ENCODE measurements at regions not wholly inside any gene's neighbourhood (a gene's known extent, or its start where the extent isn't known, plus 50 kb on each side); places are given as distances from the start of the nearest gene placed in this dataset.

DNA sequence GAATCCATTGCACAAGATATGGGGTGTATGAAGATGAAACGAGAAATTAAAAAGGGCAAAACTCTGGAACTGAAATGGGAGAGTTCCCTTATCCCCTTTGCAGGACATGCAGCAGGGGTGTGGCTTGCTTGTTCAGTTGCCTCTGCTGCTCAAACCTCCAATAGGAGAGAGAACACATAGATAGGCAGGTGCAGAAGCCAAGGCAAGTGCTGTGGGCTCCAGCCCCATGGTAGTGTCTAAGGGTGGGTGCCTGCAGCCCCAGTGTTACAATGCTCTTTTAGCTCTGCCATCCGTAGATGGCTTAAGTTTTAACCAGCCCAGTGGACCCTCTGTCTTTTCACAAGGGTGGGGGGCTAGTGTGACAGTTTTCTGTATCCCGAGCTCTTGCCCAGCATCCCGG lies 69.7 kb downstream of the CMAS start:
- FAIRE-seq (no peak), ATAC-seq (no peak), DNase-seq (ENCODE audit: low read depth in 1 of 2, low spot score in 1 of 2) (no peak)
- 37% methylated on average over 4 of the region's 4 CpGs for WGBS (ENCODE audit: missing lambda C conversion rate)
- Histone ChIP-seq H3K9me3 (no peaks in the 10 kb centered on the region), H3K4me2 (no peak overlapping the region), H3K4me3 (no peak overlapping the region), H3K4me1 (no peaks in the 10 kb centered on the region), H3K27ac (no peak overlapping the region)
- CTCF ChIA-PET, result interaction anchor here (1.4 kb wide), 1 partner anchor 328 kb away, joined by 3 read pairs; no protein-coding TSS in a partner anchor
- POLR2A ChIA-PET, result no interaction called here
- TF ChIP-seq HEYL (CRISPR knock-in tag; IDR thresholded peaks at IDR 0.05), result no peak
- TF ChIP-seq, protein P1, sequence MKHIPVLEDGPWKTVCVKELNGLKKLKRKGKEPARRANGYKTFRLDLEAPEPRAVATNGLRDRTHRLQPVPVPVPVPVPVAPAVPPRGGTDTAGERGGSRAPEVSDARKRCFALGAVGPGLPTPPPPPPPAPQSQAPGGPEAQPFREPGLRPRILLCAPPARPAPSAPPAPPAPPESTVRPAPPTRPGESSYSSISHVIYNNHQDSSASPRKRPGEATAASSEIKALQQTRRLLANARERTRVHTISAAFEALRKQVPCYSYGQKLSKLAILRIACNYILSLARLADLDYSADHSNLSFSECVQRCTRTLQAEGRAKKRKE (CRISPR knock-in tag; IDR thresholded peaks at IDR 0.05; ENCODE audit: low read depth), result no peak

DNA sequence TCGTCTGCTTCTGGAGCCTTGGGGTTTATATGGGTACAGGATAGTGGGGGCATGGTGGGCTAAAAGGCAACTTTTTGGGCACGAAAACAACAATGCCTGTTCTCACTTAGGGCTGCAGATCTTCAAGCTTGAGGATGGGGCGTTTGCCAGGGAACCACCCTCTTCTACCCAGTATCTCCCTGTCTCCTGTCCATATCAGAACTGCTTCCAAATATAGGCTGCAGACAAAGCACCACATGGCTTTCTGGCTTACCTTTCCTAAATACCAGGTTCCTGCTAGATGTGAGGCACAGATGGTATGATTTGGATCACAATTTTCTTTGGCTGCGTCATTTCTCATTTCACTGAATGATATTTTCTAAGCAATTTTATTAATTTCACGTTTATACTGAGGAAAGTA lies 70.4 kb downstream of the CMAS start:
- ChIA-PET POLR2A (no interaction called here), CTCF (interaction anchor here (0.6 to 2.0 kb wide), 3 partner anchors 219 to 430 kb away, joined by 3 to 8 read pairs (median 3); no protein-coding TSS in a partner anchor)
- no peaks in the 10 kb centered on the region for H3K9me3 ChIP-seq
- ATAC-seq (no peak), FAIRE-seq (no peak), DNase-seq (ENCODE audit: low read depth in 1 of 2, low spot score in 1 of 2) (no peak)
- no peak overlapping the region for H3K4me3 ChIP-seq
- whole genome bisulfite sequencing (ENCODE audit: missing lambda C conversion rate), result 18% methylated on average over 5 of the region's 5 CpGs
- H3K4me1 ChIP-seq, result no peaks in the 10 kb centered on the region
- H3K4me2 ChIP-seq, result no peak overlapping the region
- no peak overlapping the region for H3K27ac ChIP-seq
- TF ChIP-seq JUNB (IDR thresholded peaks at IDR 0.05), result no peak

- Histone ChIP-seq H3K4me3 (no peak overlapping the region), H3K27ac (no peak overlapping the region), H3K4me2 (no peak overlapping the region), H3K9me3 (no peaks in the 10 kb centered on the region), H3K4me1 (no peaks in the 10 kb centered on the region)
- WGBS (ENCODE audit: missing lambda C conversion rate), result 34% methylated on average over 3 of the region's 3 CpGs
- DNase-seq (ENCODE audit: low read depth in 1 of 2, low spot score in 1 of 2), result no peak
- FAIRE-seq, result no peak
- CTCF ChIA-PET, result interaction anchor here (2.0 kb wide), 1 partner anchor 218 kb away, joined by 8 read pairs; no protein-coding TSS in a partner anchor
- POLR2A ChIA-PET, result no interaction called here
- TF ChIP-seq, protein P2, sequence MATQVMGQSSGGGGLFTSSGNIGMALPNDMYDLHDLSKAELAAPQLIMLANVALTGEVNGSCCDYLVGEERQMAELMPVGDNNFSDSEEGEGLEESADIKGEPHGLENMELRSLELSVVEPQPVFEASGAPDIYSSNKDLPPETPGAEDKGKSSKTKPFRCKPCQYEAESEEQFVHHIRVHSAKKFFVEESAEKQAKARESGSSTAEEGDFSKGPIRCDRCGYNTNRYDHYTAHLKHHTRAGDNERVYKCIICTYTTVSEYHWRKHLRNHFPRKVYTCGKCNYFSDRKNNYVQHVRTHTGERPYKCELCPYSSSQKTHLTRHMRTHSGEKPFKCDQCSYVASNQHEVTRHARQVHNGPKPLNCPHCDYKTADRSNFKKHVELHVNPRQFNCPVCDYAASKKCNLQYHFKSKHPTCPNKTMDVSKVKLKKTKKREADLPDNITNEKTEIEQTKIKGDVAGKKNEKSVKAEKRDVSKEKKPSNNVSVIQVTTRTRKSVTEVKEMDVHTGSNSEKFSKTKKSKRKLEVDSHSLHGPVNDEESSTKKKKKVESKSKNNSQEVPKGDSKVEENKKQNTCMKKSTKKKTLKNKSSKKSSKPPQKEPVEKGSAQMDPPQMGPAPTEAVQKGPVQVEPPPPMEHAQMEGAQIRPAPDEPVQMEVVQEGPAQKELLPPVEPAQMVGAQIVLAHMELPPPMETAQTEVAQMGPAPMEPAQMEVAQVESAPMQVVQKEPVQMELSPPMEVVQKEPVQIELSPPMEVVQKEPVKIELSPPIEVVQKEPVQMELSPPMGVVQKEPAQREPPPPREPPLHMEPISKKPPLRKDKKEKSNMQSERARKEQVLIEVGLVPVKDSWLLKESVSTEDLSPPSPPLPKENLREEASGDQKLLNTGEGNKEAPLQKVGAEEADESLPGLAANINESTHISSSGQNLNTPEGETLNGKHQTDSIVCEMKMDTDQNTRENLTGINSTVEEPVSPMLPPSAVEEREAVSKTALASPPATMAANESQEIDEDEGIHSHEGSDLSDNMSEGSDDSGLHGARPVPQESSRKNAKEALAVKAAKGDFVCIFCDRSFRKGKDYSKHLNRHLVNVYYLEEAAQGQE (IDR thresholded peaks at IDR 0.05), result no peak
- TF ChIP-seq KDM1A (IDR thresholded peaks at IDR 0.05; ENCODE audit: low read depth) (no peak), MAFK (IDR thresholded peaks at IDR 0.05; ENCODE audit: partially characterized antibody) (peak; percentile 14)
- ATAC-seq, result no peak
These were observed 71.7 kb downstream of the CMAS start for GRCh38 chr12:22117563-22118237.

GRCh38 chr12:22118238-22118790 lies 72.3 kb downstream of the CMAS start:
- 41% methylated on average over 3 of the region's 3 CpGs for WGBS (ENCODE audit: missing lambda C conversion rate)
- CTCF ChIA-PET, result interaction anchor here (2.0 kb wide), 1 partner anchor 217 kb away, joined by 8 read pairs; no protein-coding TSS in a partner anchor
- Histone ChIP-seq H3K4me3 (no peak overlapping the region), H3K27ac (no peak overlapping the region), H3K4me1 (no peaks in the 10 kb centered on the region), H3K4me2 (no peak overlapping the region), H3K9me3 (no peaks in the 10 kb centered on the region)
- POLR2A ChIA-PET, result no interaction called here
- ATAC-seq (no peak), DNase-seq (ENCODE audit: low read depth in 1 of 2, low spot score in 1 of 2) (no peak), FAIRE-seq (no peak)
- peak; percentile 1 for TF ChIP-seq MAFK (IDR thresholded peaks at IDR 0.05; ENCODE audit: partially characterized antibody)
- TF ChIP-seq RNF2 (IDR thresholded peaks at IDR 0.05; ENCODE audit: borderline replicate concordance, low read depth), result no peak

- POLR2A ChIA-PET, result no interaction called here
- CTCF ChIA-PET, result interaction anchor here (0.6 to 1.9 kb wide), 4 partner anchors 20 to 214 kb away, joined by 4 read pairs; no protein-coding TSS in a partner anchor
- FAIRE-seq, result no peak
- 15% methylated on average over 3 of the region's 4 CpGs for WGBS (ENCODE audit: missing lambda C conversion rate)
- DNase-seq (ENCODE audit: low read depth in 1 of 2, low spot score in 1 of 2), result peak in 1 of 2 experiments; percentile 20
- Histone ChIP-seq H3K4me1 (no peaks in the 10 kb centered on the region), H3K9me3 (0 out of 3 replicates have a peak, but pooled peaks cover 3% of the 10 kb centered on the region), H3K4me3 (no peak overlapping the region), H3K4me2 (no peak overlapping the region), H3K27ac (no peak overlapping the region)
- TF ChIP-seq CTCF (IDR thresholded peaks at IDR 0.05) (peak; percentile 25; the same call in 2 of the 3 replicates), NPAS2 (CRISPR knock-in tag; IDR thresholded peaks at IDR 0.05; ENCODE audit: borderline replicate concordance) (no peak), CBX2 (IDR thresholded peaks at IDR 0.05; ENCODE audit: borderline replicate concordance, low read depth) (no peak), POLR2A (IDR thresholded peaks at IDR 0.05; ENCODE audit: low read length) (no peak), MAFK (IDR thresholded peaks at IDR 0.05; ENCODE audit: partially characterized antibody) (no peak), SMC3 (IDR thresholded peaks at IDR 0.05) (peak; percentile 24; the same call in 1 of the 3 replicates), HOXB13 (CRISPR knock-in tag; IDR thresholded peaks at IDR 0.05; ENCODE audit: low read depth) (no peak), FOSB (CRISPR knock-in tag; IDR thresholded peaks at IDR 0.05) (no peak), RAD21 (conservative IDR thresholded peaks at IDR 0.05 in 1 of 2, IDR thresholded peaks at IDR 0.05 in 1 of 2) (peak; percentile 17 to 39; a peak in 2 of 5 replicates), ZFP36 (IDR thresholded peaks at IDR 0.05; ENCODE audit: borderline replicate concordance, partially characterized antibody) (no peak)
- TF ChIP-seq, protein P3, sequence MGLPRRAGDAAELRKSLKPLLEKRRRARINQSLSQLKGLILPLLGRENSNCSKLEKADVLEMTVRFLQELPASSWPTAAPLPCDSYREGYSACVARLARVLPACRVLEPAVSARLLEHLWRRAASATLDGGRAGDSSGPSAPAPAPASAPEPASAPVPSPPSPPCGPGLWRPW (IDR thresholded peaks at IDR 0.05), result no peak
- peak; percentile 74 to 78; a peak in 4 of 6 replicates for ATAC-seq
These were observed 75.2 kb downstream of the CMAS start for GRCh38 chr12:22121224-22121623.
